ENCODE measurements at regions not wholly inside any gene's neighbourhood (a gene's known extent, or its start where the extent isn't known, plus 50 kb on each side); places are given as distances from the start of the nearest gene placed in this dataset.

- no peaks in the 10 kb centered on the region for H3K36me3 ChIP-seq (ENCODE audit: control insufficient read depth in 1 of 2, insufficient read depth in 2 of 2, low read length in 2 of 2)
- no peaks in the 10 kb centered on the region for H3K4me1 ChIP-seq (ENCODE audit: control insufficient read depth in 1 of 2, insufficient read depth in 2 of 2, low read length in 2 of 2)
- H3K27me3 ChIP-seq (ENCODE audit: low read depth, low read length): no peaks in the 10 kb centered on the region
- no peak overlapping the region for H3K4me3 ChIP-seq (ENCODE audit: low read depth in 1 of 2, low read length in 2 of 2)
- H3K9me3 ChIP-seq (ENCODE audit: control insufficient read depth in 1 of 2, low read length in 2 of 2): no peaks in the 10 kb centered on the region
- H3K27ac ChIP-seq (ENCODE audit: low read length): no peak overlapping the region
Observed at GRCh38 chr16:48003206-48003907, 152.4 kb downstream of the ABCC12 start.

GRCh38 chr16:48001324-48001895, 154.4 kb downstream of the ABCC12 start:
- no peaks in the 10 kb centered on the region for H3K4me1 ChIP-seq (ENCODE audit: control insufficient read depth in 1 of 2, insufficient read depth in 2 of 2, low read length in 2 of 2)
- H3K27ac ChIP-seq (ENCODE audit: low read length): no peak overlapping the region
- H3K27me3 ChIP-seq (ENCODE audit: low read depth, low read length): no peaks in the 10 kb centered on the region
- no peaks in the 10 kb centered on the region for H3K9me3 ChIP-seq (ENCODE audit: control insufficient read depth in 1 of 2, low read length in 2 of 2)
- no peaks in the 10 kb centered on the region for H3K36me3 ChIP-seq (ENCODE audit: control insufficient read depth in 1 of 2, insufficient read depth in 2 of 2, low read length in 2 of 2)
- H3K4me3 ChIP-seq (ENCODE audit: low read depth in 1 of 2, low read length in 2 of 2): no peak overlapping the region

- H3K27ac ChIP-seq (ENCODE audit: low read length): no peak overlapping the region
- no peaks in the 10 kb centered on the region for H3K9me3 ChIP-seq (ENCODE audit: control insufficient read depth in 1 of 2, low read length in 2 of 2)
- H3K4me1 ChIP-seq (ENCODE audit: control insufficient read depth in 1 of 2, insufficient read depth in 2 of 2, low read length in 2 of 2): no peaks in the 10 kb centered on the region
- H3K36me3 ChIP-seq (ENCODE audit: control insufficient read depth in 1 of 2, insufficient read depth in 2 of 2, low read length in 2 of 2): no peaks in the 10 kb centered on the region
- no peaks in the 10 kb centered on the region for H3K27me3 ChIP-seq (ENCODE audit: low read depth, low read length)
- H3K4me3 ChIP-seq (ENCODE audit: low read depth in 1 of 2, low read length in 2 of 2): no peak overlapping the region
Observed at GRCh38 chr16:48000622-48001021, 155.2 kb downstream of the ABCC12 start.

GRCh38 chr16:47999595-47999994, 156.2 kb downstream of the ABCC12 start:
- H3K4me1 ChIP-seq (ENCODE audit: control insufficient read depth in 1 of 2, insufficient read depth in 2 of 2, low read length in 2 of 2): no peaks in the 10 kb centered on the region
- H3K4me3 ChIP-seq (ENCODE audit: low read depth in 1 of 2, low read length in 2 of 2): no peak overlapping the region
- no peaks in the 10 kb centered on the region for H3K9me3 ChIP-seq (ENCODE audit: control insufficient read depth in 1 of 2, low read length in 2 of 2)
- no peak overlapping the region for H3K27ac ChIP-seq (ENCODE audit: low read length)
- H3K27me3 ChIP-seq (ENCODE audit: low read depth, low read length): no peaks in the 10 kb centered on the region
- no peaks in the 10 kb centered on the region for H3K36me3 ChIP-seq (ENCODE audit: control insufficient read depth in 1 of 2, insufficient read depth in 2 of 2, low read length in 2 of 2)

GRCh38 chr16:47995354-47995753, 160.4 kb downstream of the ABCC12 start:
- no peak overlapping the region for H3K4me3 ChIP-seq (ENCODE audit: low read depth in 1 of 2, low read length in 2 of 2)
- no peaks in the 10 kb centered on the region for H3K36me3 ChIP-seq (ENCODE audit: control insufficient read depth in 1 of 2, insufficient read depth in 2 of 2, low read length in 2 of 2)
- no peak overlapping the region for H3K27ac ChIP-seq (ENCODE audit: low read length)
- no peaks in the 10 kb centered on the region for H3K4me1 ChIP-seq (ENCODE audit: control insufficient read depth in 1 of 2, insufficient read depth in 2 of 2, low read length in 2 of 2)
- H3K27me3 ChIP-seq (ENCODE audit: low read depth, low read length): no peaks in the 10 kb centered on the region
- peaks cover 0 to 5% of the 10 kb centered on the region in 2 donors for H3K9me3 ChIP-seq (ENCODE audit: control insufficient read depth in 1 of 2, low read length in 2 of 2)

- Histone ChIP-seq H3K9me3 (ENCODE audit: control insufficient read depth in 1 of 2, low read length in 2 of 2) (peaks cover 0 to 8% of the 10 kb centered on the region in 2 donors), H3K4me3 (ENCODE audit: low read depth in 1 of 2, low read length in 2 of 2) (no peak overlapping the region), H3K4me1 (ENCODE audit: control insufficient read depth in 1 of 2, insufficient read depth in 2 of 2, low read length in 2 of 2) (no peaks in the 10 kb centered on the region), H3K27me3 (ENCODE audit: low read depth, low read length) (no peaks in the 10 kb centered on the region), H3K36me3 (ENCODE audit: control insufficient read depth in 1 of 2, insufficient read depth in 2 of 2, low read length in 2 of 2) (no peaks in the 10 kb centered on the region), H3K27ac (ENCODE audit: low read length) (no peak overlapping the region)
Observed at GRCh38 chr16:47991491-47991890, 164.3 kb downstream of the ABCC12 start.

GRCh38 chr16:47990676-47991075, 165.1 kb downstream of the ABCC12 start:
- peaks cover 0 to 8% of the 10 kb centered on the region in 2 donors for H3K9me3 ChIP-seq (ENCODE audit: control insufficient read depth in 1 of 2, low read length in 2 of 2)
- H3K27ac ChIP-seq (ENCODE audit: low read length): no peak overlapping the region
- no peaks in the 10 kb centered on the region for H3K4me1 ChIP-seq (ENCODE audit: control insufficient read depth in 1 of 2, insufficient read depth in 2 of 2, low read length in 2 of 2)
- no peaks in the 10 kb centered on the region for H3K27me3 ChIP-seq (ENCODE audit: low read depth, low read length)
- H3K36me3 ChIP-seq (ENCODE audit: control insufficient read depth in 1 of 2, insufficient read depth in 2 of 2, low read length in 2 of 2): no peaks in the 10 kb centered on the region
- no peak overlapping the region for H3K4me3 ChIP-seq (ENCODE audit: low read depth in 1 of 2, low read length in 2 of 2)

GRCh38 chr16:47987136-47987535, 168.7 kb downstream of the ABCC12 start:
- H3K4me1 ChIP-seq (ENCODE audit: control insufficient read depth in 1 of 2, insufficient read depth in 2 of 2, low read length in 2 of 2): no peaks in the 10 kb centered on the region
- H3K27ac ChIP-seq (ENCODE audit: low read length): no peak overlapping the region
- peaks cover 0 to 5% of the 10 kb centered on the region in 2 donors for H3K9me3 ChIP-seq (ENCODE audit: control insufficient read depth in 1 of 2, low read length in 2 of 2)
- H3K27me3 ChIP-seq (ENCODE audit: low read depth, low read length): no peaks in the 10 kb centered on the region
- H3K36me3 ChIP-seq (ENCODE audit: control insufficient read depth in 1 of 2, insufficient read depth in 2 of 2, low read length in 2 of 2): no peaks in the 10 kb centered on the region
- no peak overlapping the region for H3K4me3 ChIP-seq (ENCODE audit: low read depth in 1 of 2, low read length in 2 of 2)

- Histone ChIP-seq H3K9me3 (ENCODE audit: control insufficient read depth in 1 of 2, low read length in 2 of 2) (peaks cover 0 to 5% of the 10 kb centered on the region in 2 donors), H3K36me3 (ENCODE audit: control insufficient read depth in 1 of 2, insufficient read depth in 2 of 2, low read length in 2 of 2) (no peaks in the 10 kb centered on the region), H3K4me1 (ENCODE audit: control insufficient read depth in 1 of 2, insufficient read depth in 2 of 2, low read length in 2 of 2) (no peaks in the 10 kb centered on the region), H3K4me3 (ENCODE audit: low read depth in 1 of 2, low read length in 2 of 2) (no peak overlapping the region), H3K27ac (ENCODE audit: low read length) (no peak overlapping the region), H3K27me3 (ENCODE audit: low read depth, low read length) (no peaks in the 10 kb centered on the region)
Observed at GRCh38 chr16:47986031-47986430, 169.8 kb downstream of the ABCC12 start.

- no peaks in the 10 kb centered on the region for H3K9me3 ChIP-seq (ENCODE audit: control insufficient read depth in 1 of 2, low read length in 2 of 2)
- H3K4me3 ChIP-seq (ENCODE audit: low read depth in 1 of 2, low read length in 2 of 2): no peak overlapping the region
Observed at GRCh38 chr16:47984669-47985068, 171.1 kb downstream of the ABCC12 start.

GRCh38 chr16:47983999-47984580, 171.7 kb downstream of the ABCC12 start:
- Histone ChIP-seq H3K9me3 (ENCODE audit: control insufficient read depth in 1 of 2, low read length in 2 of 2) (no peaks in the 10 kb centered on the region), H3K27me3 (ENCODE audit: low read depth, low read length) (no peaks in the 10 kb centered on the region), H3K36me3 (ENCODE audit: control insufficient read depth in 1 of 2, insufficient read depth in 2 of 2, low read length in 2 of 2) (no peaks in the 10 kb centered on the region), H3K4me1 (ENCODE audit: control insufficient read depth in 1 of 2, insufficient read depth in 2 of 2, low read length in 2 of 2) (no peaks in the 10 kb centered on the region), H3K4me3 (ENCODE audit: low read depth in 1 of 2, low read length in 2 of 2) (no peak overlapping the region), H3K27ac (ENCODE audit: low read length) (no peak overlapping the region)

More at GRCh38 chr16:47984669-47985068, 171.1 kb downstream of the ABCC12 start:
- Histone ChIP-seq H3K4me1 (ENCODE audit: control insufficient read depth in 1 of 2, insufficient read depth in 2 of 2, low read length in 2 of 2) (no peaks in the 10 kb centered on the region), H3K36me3 (ENCODE audit: control insufficient read depth in 1 of 2, insufficient read depth in 2 of 2, low read length in 2 of 2) (no peaks in the 10 kb centered on the region), H3K27ac (ENCODE audit: low read length) (no peak overlapping the region), H3K27me3 (ENCODE audit: low read depth, low read length) (no peaks in the 10 kb centered on the region)

Measured in muscle layer of duodenum (tissue), 2 donors.